Bronchial epithelial cell (primary cell): ENCODE measurements at regions not wholly inside any gene's neighbourhood (a gene's known extent, or its start where the extent isn't known, plus 50 kb on each side); places are given as distances from the start of the nearest gene placed in this dataset.

ENCODE experiments used
- DNase-seq: peaks from one replicate; pipeline ENCODE4 v3.0.0-alpha.2; 2010; ENCODE audit warnings: low read depth
- FAIRE-seq: peaks from 2 replicates; lab custom pipeline; 2011; peaks lifted over from hg19 to GRCh38; lab: Jason Lieb, UNC
- H3K27me3 ChIP-seq: 2 replicates; pipeline ENCODE4 v1.5.1; 2011; ENCODE audit warnings: low read length; ENCODE audit not compliant: control insufficient read depth, insufficient read depth
- H3K36me3 ChIP-seq: 2 replicates; pipeline ENCODE4 v1.5.1; 2011; ENCODE audit warnings: low read length; ENCODE audit not compliant: control insufficient read depth, insufficient read depth
- H3K4me3 ChIP-seq: 2 replicates; pipeline ENCODE4 v1.5.1; 2011; ENCODE audit warnings: mild to moderate bottlenecking, low read depth, low read length, control low read depth
- CTCF ChIP-seq: IDR thresholded peaks from 2 replicates; pipeline ENCODE4 v1.5.1; 2011; ENCODE audit warnings: mild to moderate bottlenecking, moderate library complexity, low read length, control low read depth, inconsistent platforms; ENCODE audit not compliant: insufficient read depth, severe bottlenecking

GRCh38 chr6:63434943-63435342 lies 115.2 kb upstream of the LGSN start:
- FAIRE-seq (no peak), DNase-seq (no peak)
- no peaks in the 10 kb centered on the region for H3K36me3 ChIP-seq
- no peak for TF ChIP-seq CTCF
- no peaks in the 10 kb centered on the region for H3K27me3 ChIP-seq
- no peak overlapping the region for H3K4me3 ChIP-seq

GRCh38 chr6:63436356-63436755 lies 116.6 kb upstream of the LGSN start:
- TF ChIP-seq CTCF, result no peak
- FAIRE-seq, result no peak

GRCh38 chr6:63437058-63437457 lies 117.3 kb upstream of the LGSN start:
- H3K36me3 ChIP-seq, result no peaks in the 10 kb centered on the region
- TF ChIP-seq CTCF, result no peak
- FAIRE-seq (no peak), DNase-seq (no peak)
- H3K27me3 ChIP-seq, result no peaks in the 10 kb centered on the region
- H3K4me3 ChIP-seq, result no peak overlapping the region

More at GRCh38 chr6:63436356-63436755, 116.6 kb upstream of the LGSN start:
- Histone ChIP-seq H3K27me3 (no peaks in the 10 kb centered on the region), H3K4me3 (no peak overlapping the region), H3K36me3 (no peaks in the 10 kb centered on the region)
- DNase-seq, result no peak

GRCh38 chr6:63440057-63440456 lies 120.3 kb upstream of the LGSN start:
- TF ChIP-seq CTCF, result no peak
- Histone ChIP-seq H3K27me3 (no peaks in the 10 kb centered on the region), H3K36me3 (no peaks in the 10 kb centered on the region), H3K4me3 (no peak overlapping the region)
- FAIRE-seq (no peak), DNase-seq (peak; percentile 28)

GRCh38 chr6:63440594-63440993 lies 120.8 kb upstream of the LGSN start:
- DNase-seq (no peak), FAIRE-seq (no peak)
- H3K27me3 ChIP-seq, result no peaks in the 10 kb centered on the region
- H3K4me3 ChIP-seq, result no peak overlapping the region
- no peak for TF ChIP-seq CTCF
- H3K36me3 ChIP-seq, result no peaks in the 10 kb centered on the region

GRCh38 chr6:63441266-63441956 lies 121.6 kb upstream of the LGSN start:
- Histone ChIP-seq H3K4me3 (no peak overlapping the region), H3K36me3 (no peaks in the 10 kb centered on the region), H3K27me3 (no peaks in the 10 kb centered on the region)
- FAIRE-seq (no peak), DNase-seq (no peak)
- TF ChIP-seq CTCF, result no peak
